ENCODE measurements at regions not wholly inside any gene's neighbourhood (a gene's known extent, or its start where the extent isn't known, plus 50 kb on each side); places are given as distances from the start of the nearest gene placed in this dataset. TPM values are rescaled to one million over a fixed set of nuclear protein-coding genes. Genes with fewer than 3 reads are reported as not detected.

GRCh38 chr5:7331131-7331530 lies 64.8 kb upstream of the ADCY2 start:
- no peaks in the 10 kb centered on the region for H3K36me3 ChIP-seq (ENCODE audit: control insufficient read depth, insufficient read depth, low read length)
- peak; percentile 37 for TF ChIP-seq CTCF (conservative IDR thresholded peaks at IDR 0.05)
- H3K4me3 ChIP-seq (ENCODE audit: low read length): no peak overlapping the region
- H3K27me3 Mint-ChIP-seq (ENCODE audit: insufficient read depth): no peaks in the 10 kb centered on the region
- WGBS, 2 experiments (ENCODE audit: insufficient coverage in 1 of 2, insufficient read length in 1 of 2): 72 to 76% methylated on average over 5 to 7 of the region's 7 CpGs
- peaks cover 4% of the 10 kb centered on the region for H3K36me3 Mint-ChIP-seq (ENCODE audit: low read depth)
- no peak overlapping the region for H3K4me3 Mint-ChIP-seq
- peaks cover 30% of the 10 kb centered on the region for H3K4me1 Mint-ChIP-seq
- peaks cover 3% of the 10 kb centered on the region for H3K4me1 ChIP-seq (ENCODE audit: control insufficient read depth, insufficient read depth, low read length)
- H3K27ac Mint-ChIP-seq: peak overlapping the region; percentile 12
- DNase-seq: no peak
- H3K27ac ChIP-seq (ENCODE audit: low read depth, low read length): peak overlapping the region; percentile 11
- H3K27me3 ChIP-seq (ENCODE audit: control insufficient read depth, insufficient read depth, low read length, poor library complexity, severe bottlenecking): no peaks in the 10 kb centered on the region
- peaks cover 19% of the 10 kb centered on the region for H3K9me3 ChIP-seq (ENCODE audit: control insufficient read depth, low read length)
- H3K9ac ChIP-seq (ENCODE audit: extremely low read depth, low read length, poor library complexity, severe bottlenecking): no peak overlapping the region
- peaks cover 20% of the 10 kb centered on the region for H3K9me3 Mint-ChIP-seq

Small RNAs in the stretch of these regions (microRNA-seq; reads per million reads assigned to microRNA genes)
- gene MIR4278 (ENCODE audit: borderline microRNAs expressed): not detected

All from endodermal cell (in vitro differentiated cells).